ENCODE measurements at regions not wholly inside any gene's neighbourhood (a gene's known extent, or its start where the extent isn't known, plus 50 kb on each side); places are given as distances from the start of the nearest gene placed in this dataset.

DNA sequence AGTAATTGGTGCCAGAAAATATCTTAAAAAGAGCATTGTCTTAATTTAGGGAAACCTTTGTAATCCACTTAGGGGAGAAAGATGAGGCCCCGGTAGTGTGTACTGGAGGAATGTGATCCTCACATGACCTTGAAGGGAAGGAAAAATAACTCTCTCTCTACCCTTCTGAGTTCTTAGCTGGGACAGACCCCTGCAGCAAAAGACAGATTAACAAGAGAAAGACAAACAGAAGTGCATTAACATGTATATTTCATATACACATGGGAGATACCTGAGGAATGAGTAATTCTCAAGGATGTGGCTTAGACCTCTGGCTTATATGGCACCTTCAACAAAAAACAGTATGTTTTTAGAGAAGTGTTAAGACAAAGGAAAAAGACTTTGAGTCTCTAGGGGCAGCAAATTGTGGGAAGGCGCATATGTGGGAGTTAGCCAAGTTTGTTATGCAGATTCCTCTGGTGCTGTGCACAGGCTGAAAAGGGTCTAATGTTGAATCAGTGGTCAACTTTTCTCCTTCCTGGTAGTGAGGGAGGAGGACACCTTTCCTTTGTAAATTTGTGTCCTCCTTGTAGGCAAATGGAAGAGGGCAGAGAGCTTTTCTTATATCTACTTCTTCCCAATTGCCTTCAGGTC lies 138.8 kb downstream of the LRRC70 start:
- TF ChIP-seq, protein P1, sequence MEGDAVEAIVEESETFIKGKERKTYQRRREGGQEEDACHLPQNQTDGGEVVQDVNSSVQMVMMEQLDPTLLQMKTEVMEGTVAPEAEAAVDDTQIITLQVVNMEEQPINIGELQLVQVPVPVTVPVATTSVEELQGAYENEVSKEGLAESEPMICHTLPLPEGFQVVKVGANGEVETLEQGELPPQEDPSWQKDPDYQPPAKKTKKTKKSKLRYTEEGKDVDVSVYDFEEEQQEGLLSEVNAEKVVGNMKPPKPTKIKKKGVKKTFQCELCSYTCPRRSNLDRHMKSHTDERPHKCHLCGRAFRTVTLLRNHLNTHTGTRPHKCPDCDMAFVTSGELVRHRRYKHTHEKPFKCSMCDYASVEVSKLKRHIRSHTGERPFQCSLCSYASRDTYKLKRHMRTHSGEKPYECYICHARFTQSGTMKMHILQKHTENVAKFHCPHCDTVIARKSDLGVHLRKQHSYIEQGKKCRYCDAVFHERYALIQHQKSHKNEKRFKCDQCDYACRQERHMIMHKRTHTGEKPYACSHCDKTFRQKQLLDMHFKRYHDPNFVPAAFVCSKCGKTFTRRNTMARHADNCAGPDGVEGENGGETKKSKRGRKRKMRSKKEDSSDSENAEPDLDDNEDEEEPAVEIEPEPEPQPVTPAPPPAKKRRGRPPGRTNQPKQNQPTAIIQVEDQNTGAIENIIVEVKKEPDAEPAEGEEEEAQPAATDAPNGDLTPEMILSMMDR (IDR thresholded peaks at IDR 0.05; ENCODE audit: low read depth, low read length) = no peak
- no peak for TF ChIP-seq POLR2A (IDR thresholded peaks at IDR 0.05; ENCODE audit: extremely low read depth, insufficient read length)
- TF ChIP-seq MYC (IDR thresholded peaks at IDR 0.05; ENCODE audit: low read depth, low read length) = no peak
